Large intestine (tissue), 3 donors: ENCODE measurements at regions not wholly inside any gene's neighbourhood (a gene's known extent, or its start where the extent isn't known, plus 50 kb on each side); places are given as distances from the start of the nearest gene placed in this dataset.
A peak's percentile ranks its signal among the peaks of the same experiment; 100 is the strongest.

ENCODE experiments used
- DNase-seq, 2 donors: peaks; one replicate each; pipeline versions ENCODE4 v3.0.0 to v3.0.0-alpha.2; 2013
- H3K27ac ChIP-seq: one replicate; pipeline ENCODE4 v1.5.1; 2013; ENCODE audit warnings: low read length
- H3K27me3 ChIP-seq: 2 replicates; pipeline ENCODE4 v1.6.1; 2013; ENCODE audit warnings: low read length; ENCODE audit not compliant: control insufficient read depth, insufficient read depth
- H3K36me3 ChIP-seq: 2 replicates; pipeline ENCODE4 v1.6.1; 2013; ENCODE audit warnings: low read length; ENCODE audit not compliant: control insufficient read depth, insufficient read depth
- H3K4me1 ChIP-seq: one replicate; pipeline ENCODE4 v1.6.1; 2013; ENCODE audit warnings: low read length; ENCODE audit not compliant: control insufficient read depth, insufficient read depth
- H3K4me3 ChIP-seq: one replicate; pipeline ENCODE4 v1.5.1; 2013; ENCODE audit warnings: low read length
- H3K9me3 ChIP-seq: one replicate; pipeline ENCODE4 v1.6.1; 2013; ENCODE audit warnings: mild to moderate bottlenecking, low read depth, low read length, moderate library complexity; ENCODE audit not compliant: control insufficient read depth
- WGBS: methylation state at CpG from one replicate; pipeline ENCODE4 v1.1.5; 2013; ENCODE audit warnings: low lambda C conversion rate; ENCODE audit not compliant: insufficient coverage; 5-methylcytosine and 5-hydroxymethylcytosine counted together

- Histone ChIP-seq H3K9me3 (no peaks in the 10 kb centered on the region), H3K27me3 (no peaks in the 10 kb centered on the region), H3K36me3 (no peaks in the 10 kb centered on the region), H3K4me1 (no peaks in the 10 kb centered on the region), H3K27ac (no peak overlapping the region), H3K4me3 (no peak overlapping the region)
- WGBS = 96% methylated on average over 4 of the region's 4 CpGs
- no peak for DNase-seq
Observed at GRCh38 chr11:62073061-62073460, 50.8 kb upstream of the INCENP start.

DNA sequence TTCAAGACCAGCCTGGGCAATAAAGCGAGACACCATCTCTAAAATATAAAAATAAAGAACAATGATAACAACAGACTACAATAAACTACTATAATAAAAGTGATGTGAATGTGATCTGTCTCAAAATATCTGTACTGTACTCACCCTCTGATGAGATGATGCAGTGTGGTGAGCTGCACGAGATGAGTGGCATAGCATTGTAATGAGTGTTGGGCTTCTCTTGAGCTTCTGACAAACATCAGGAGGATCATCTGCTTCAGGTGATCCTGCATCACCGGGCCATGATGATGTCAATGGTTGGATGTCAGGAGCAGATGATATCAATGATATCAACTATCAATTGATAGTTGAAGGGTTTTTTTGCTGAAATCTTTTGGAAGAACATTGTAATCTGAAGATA lies 52.4 kb upstream of the INCENP start:
- WGBS = no CpG with 5 or more reads among the region's 3 CpGs

DNA sequence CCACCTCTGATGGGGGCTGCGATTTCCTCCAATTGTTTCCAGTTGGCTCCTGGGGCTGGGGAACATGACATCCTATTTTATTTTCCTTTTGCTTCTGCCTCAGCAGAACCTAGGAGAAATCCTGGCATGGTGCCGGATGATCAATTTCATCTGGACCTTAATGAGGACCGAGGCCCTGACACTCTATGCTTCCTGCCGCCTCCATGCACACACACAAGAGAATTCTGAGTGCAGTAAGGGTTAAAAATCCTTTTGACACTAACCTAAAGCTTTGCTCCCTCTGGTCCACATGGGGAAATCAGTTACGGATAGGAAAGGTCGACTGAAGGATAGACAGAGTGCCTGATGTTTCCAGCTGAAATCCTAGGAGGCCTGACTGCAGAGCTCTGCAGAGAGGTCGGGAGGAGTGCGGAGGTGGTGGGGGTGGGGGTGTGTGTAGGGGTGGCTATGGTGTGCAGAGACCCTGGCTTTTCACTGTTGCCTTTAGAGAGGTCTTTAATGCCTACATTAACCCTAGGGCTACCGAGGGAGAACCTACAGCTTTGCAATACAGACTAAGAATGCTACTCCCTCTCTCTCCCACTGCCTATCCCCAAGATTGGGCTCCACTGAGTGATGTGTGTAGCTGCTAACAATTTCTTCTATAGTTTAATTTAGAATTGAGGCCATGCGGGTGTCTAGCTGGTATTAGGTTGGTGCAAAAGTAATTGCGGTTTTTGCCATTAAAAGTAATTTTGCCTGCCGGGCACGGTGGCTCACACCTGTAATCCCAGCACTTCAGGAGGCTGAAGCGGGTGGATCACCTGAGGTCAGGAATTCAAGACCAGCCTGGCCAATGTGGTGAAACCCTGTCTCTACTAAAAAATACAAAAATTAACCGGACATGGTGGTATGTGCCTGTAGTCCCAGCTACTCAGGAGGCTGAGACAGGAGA lies 53.6 kb upstream of the INCENP start:
- DNase-seq = no peak
- H3K9me3 ChIP-seq = no peaks in the 10 kb centered on the region
- H3K4me3 ChIP-seq = no peak overlapping the region
- WGBS = no CpG with 5 or more reads among the region's 15 CpGs
- H3K4me1 ChIP-seq = no peaks in the 10 kb centered on the region
- no peaks in the 10 kb centered on the region for H3K27me3 ChIP-seq
- H3K27ac ChIP-seq = no peak overlapping the region
- H3K36me3 ChIP-seq = no peaks in the 10 kb centered on the region

More for the DNA sequence above, 52.4 kb upstream of the INCENP start:
- Histone ChIP-seq H3K9me3 (no peaks in the 10 kb centered on the region), H3K4me3 (no peak overlapping the region), H3K27ac (no peak overlapping the region), H3K4me1 (no peaks in the 10 kb centered on the region), H3K36me3 (no peaks in the 10 kb centered on the region), H3K27me3 (no peaks in the 10 kb centered on the region)
- DNase-seq = no peak

DNA sequence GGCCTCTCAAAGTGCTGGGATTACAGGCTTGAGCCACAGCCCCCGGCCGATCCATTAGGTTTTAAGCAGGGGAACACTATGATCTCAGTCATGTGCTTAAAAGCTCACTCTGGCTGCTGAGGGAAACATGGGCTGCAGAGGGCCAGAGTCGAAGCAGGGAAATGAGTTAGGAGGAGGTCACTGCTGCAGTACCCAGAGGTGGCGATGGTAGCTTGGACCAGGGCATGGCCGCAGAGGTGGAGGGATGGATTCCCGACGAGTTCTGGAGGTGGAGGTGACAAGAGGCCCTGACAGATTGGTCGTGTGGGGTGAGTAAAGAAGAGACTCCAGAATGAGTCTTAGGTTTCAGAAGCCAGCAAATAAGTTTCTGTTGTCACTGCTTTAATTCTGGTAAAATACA lies 54.4 kb upstream of the INCENP start:
- H3K27ac ChIP-seq = no peak overlapping the region
- no peak for DNase-seq
- H3K36me3 ChIP-seq = no peaks in the 10 kb centered on the region
- H3K4me1 ChIP-seq = no peaks in the 10 kb centered on the region
- no peak overlapping the region for H3K4me3 ChIP-seq
- WGBS = 92% methylated on average over 4 of the region's 8 CpGs
- no peaks in the 10 kb centered on the region for H3K27me3 ChIP-seq
- H3K9me3 ChIP-seq = no peaks in the 10 kb centered on the region

GRCh38 chr11:62068730-62069129 lies 55.1 kb upstream of the INCENP start:
- H3K36me3 ChIP-seq = no peaks in the 10 kb centered on the region
- DNase-seq = no peak
- no peaks in the 10 kb centered on the region for H3K4me1 ChIP-seq
- H3K9me3 ChIP-seq = no peaks in the 10 kb centered on the region
- H3K4me3 ChIP-seq = no peak overlapping the region
- H3K27ac ChIP-seq = no peak overlapping the region
- 90% methylated on average over 2 of the region's 3 CpGs for WGBS
- no peaks in the 10 kb centered on the region for H3K27me3 ChIP-seq

GRCh38 chr11:62067741-62068140 lies 56.1 kb upstream of the INCENP start:
- Histone ChIP-seq H3K36me3 (no peaks in the 10 kb centered on the region), H3K4me1 (no peaks in the 10 kb centered on the region), H3K27me3 (no peaks in the 10 kb centered on the region), H3K9me3 (no peaks in the 10 kb centered on the region), H3K27ac (no peak overlapping the region), H3K4me3 (no peak overlapping the region)
- no peak for DNase-seq
- no CpG with 5 or more reads among the region's 8 CpGs for WGBS

DNA sequence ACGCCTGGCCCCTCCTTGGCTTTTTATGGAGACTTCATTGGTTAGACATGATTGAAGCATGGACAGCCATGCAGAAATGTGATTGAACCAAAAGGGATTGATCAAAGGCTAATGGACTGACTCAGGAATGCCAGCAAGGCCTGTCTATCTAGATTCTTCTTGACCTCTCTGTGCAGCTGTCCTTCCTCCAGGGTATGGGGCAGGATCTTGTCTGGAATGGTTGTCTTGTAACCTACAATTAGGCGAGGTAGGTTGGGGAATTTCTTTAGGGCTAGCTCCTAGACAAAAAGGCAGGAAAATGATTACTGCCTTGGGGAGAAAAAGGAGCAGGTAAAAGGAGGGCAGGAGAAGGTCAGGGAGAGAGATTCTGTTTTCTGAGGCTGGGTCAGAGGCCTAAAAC lies 59.6 kb upstream of the INCENP start:
- WGBS = 100% methylated on average over 1 of the region's 2 CpGs
- DNase-seq = no peak
- Histone ChIP-seq H3K4me3 (no peak overlapping the region), H3K27ac (no peak overlapping the region), H3K27me3 (no peaks in the 10 kb centered on the region), H3K4me1 (no peaks in the 10 kb centered on the region), H3K9me3 (no peaks in the 10 kb centered on the region), H3K36me3 (no peaks in the 10 kb centered on the region)

- H3K27ac ChIP-seq = no peak overlapping the region
- H3K9me3 ChIP-seq = no peaks in the 10 kb centered on the region
- no peaks in the 10 kb centered on the region for H3K36me3 ChIP-seq
- no peak for DNase-seq
- no peaks in the 10 kb centered on the region for H3K4me1 ChIP-seq
- no peak overlapping the region for H3K4me3 ChIP-seq
- H3K27me3 ChIP-seq = no peaks in the 10 kb centered on the region
- no CpG with 5 or more reads among the region's 4 CpGs for WGBS
Observed at GRCh38 chr11:62062223-62062861, 61.5 kb upstream of the INCENP start.

DNA sequence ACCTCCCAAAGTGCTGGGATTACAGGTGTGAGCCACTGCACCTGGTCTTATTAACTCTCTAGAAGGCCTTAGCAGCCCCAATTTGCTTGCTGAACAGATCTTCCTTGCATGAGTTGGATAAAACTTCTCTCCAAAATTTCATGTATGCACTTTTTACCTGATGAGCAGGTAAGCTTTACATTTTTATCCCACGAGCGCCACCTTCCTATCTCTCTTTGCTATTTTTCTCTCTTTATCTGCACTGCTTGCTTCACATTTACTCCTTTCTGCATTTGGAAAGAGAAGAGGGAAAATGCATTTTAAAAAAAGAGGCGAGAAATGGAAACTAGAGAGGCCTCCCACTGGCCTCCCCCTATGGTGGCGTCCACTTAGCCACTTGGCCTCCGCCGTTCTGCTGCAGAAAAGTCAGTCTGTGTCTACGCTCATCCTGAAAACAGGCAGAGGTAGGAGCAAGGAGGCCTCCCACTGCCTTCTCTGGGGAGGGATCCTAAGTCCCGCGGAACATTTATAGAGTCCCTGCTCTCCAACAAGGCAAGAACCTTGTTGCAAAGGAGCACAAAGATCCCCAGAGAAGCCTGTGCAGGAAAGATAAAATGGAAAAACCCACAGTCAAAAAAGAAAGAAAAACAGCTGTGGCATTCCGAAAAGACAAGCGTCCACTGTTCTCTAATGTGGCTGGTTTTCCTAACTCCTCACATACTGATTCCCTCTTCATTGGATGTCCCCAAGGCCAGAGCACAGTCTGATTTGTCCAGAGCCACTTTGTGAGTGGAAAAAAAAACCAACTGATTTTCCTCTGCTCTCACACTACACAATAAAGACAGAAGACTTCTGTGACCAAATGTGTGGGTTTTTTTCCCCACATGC lies 62.2 kb upstream of the INCENP start:
- Histone ChIP-seq H3K9me3 (no peaks in the 10 kb centered on the region), H3K4me1 (no peaks in the 10 kb centered on the region), H3K27me3 (no peaks in the 10 kb centered on the region), H3K4me3 (no peak overlapping the region), H3K27ac (no peak overlapping the region), H3K36me3 (no peaks in the 10 kb centered on the region)
- peak in 1 of 2 donors; percentile 25 for DNase-seq
- 85% methylated on average over 2 of the region's 11 CpGs for WGBS

DNA sequence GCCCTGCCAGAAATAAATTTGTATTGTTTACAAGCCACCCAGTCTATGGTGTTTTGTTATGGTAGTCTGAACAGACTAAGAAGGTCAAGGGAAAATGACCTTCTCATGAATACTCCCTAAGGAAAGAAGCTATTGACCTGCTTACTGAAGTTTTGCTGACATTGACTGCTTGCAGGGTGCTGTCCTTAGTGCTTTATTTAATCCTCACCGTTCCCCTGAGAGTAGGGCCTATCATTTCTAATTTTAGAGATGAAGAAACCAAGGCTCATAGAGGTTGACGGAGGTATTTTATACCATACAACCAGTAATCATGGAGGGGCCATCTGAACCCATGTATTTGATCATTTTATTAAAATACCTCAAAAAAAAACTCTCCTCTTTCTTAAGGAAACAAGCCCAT lies 66.7 kb upstream of the INCENP start:
- Histone ChIP-seq H3K27me3 (no peaks in the 10 kb centered on the region), H3K4me1 (peaks cover 2% of the 10 kb centered on the region), H3K36me3 (no peaks in the 10 kb centered on the region), H3K27ac (no peak overlapping the region), H3K4me3 (no peak overlapping the region), H3K9me3 (no peaks in the 10 kb centered on the region)
- no peak for DNase-seq
- no CpG with 5 or more reads among the region's 2 CpGs for WGBS
